ENCODE measurements at regions not wholly inside any gene's neighbourhood (a gene's known extent, or its start where the extent isn't known, plus 50 kb on each side); places are given as distances from the start of the nearest gene placed in this dataset.

GRCh38 chr16:9508328-9508936 lies 417.0 kb downstream of the HAPSTR1 start:
- H3K4me3 ChIP-seq (ENCODE audit: low read depth in 2 of 2, low read length in 2 of 2), result no peak overlapping the region
- POLR2A ChIA-PET, result no interaction called here
- no peak for TF ChIP-seq TCF7L2 (IDR thresholded peaks at IDR 0.05; ENCODE audit: low read depth, low read length)
- no peak for TF ChIP-seq CTCF (IDR thresholded peaks at IDR 0.05)
- TF ChIP-seq REST (IDR thresholded peaks at IDR 0.05; ENCODE audit: insufficient read depth in 1 of 2, low read depth in 2 of 2, low read length in 1 of 2), result no peak
- TF ChIP-seq POLR2AphosphoS5 (IDR thresholded peaks at IDR 0.05; ENCODE audit: low read depth, low read length), result no peak
- no peak for TF ChIP-seq SIN3A (IDR thresholded peaks at IDR 0.05; ENCODE audit: borderline replicate concordance, insufficient read depth, low read depth, low read length)
- no peaks in the 10 kb centered on the region for H3K9me3 ChIP-seq (ENCODE audit: control insufficient read depth, insufficient read depth, low read depth, low read length)
- no peaks in the 10 kb centered on the region for H3K36me3 ChIP-seq (ENCODE audit: control insufficient read depth, insufficient read depth, low read length)
- no TSS peak for BruUV-seq (replicated peaks)
- in situ Hi-C loops (cut with HindIII; ENCODE audit: low pct_unique_long_range_greater_than_20kb, low sequenced_read_pairs), result no loop called here
- ATAC-seq (no peak), DNase-seq (ENCODE audit: low read depth, low spot score) (no peak)
- H3K4me1 ChIP-seq (ENCODE audit: control insufficient read depth, insufficient read depth, low read length), result no peaks in the 10 kb centered on the region
- H3K27ac ChIP-seq (ENCODE audit: low read length), result no peak overlapping the region
- intact Hi-C loops (cut with micrococcal nuclease; ENCODE audit: unreplicated experiment), result no loop called here
- CTCF ChIA-PET, result no interaction called here
- peaks cover 2% of the 10 kb centered on the region; the same call in 1 of the 2 replicates for H3K27me3 ChIP-seq (ENCODE audit: control insufficient read depth, insufficient read depth, low read length)

GRCh38 chr16:9509663-9510062 lies 418.2 kb downstream of the HAPSTR1 start:
- intact Hi-C loops (cut with micrococcal nuclease; ENCODE audit: unreplicated experiment) (no loop called here), in situ Hi-C loops (cut with HindIII; ENCODE audit: low pct_unique_long_range_greater_than_20kb, low sequenced_read_pairs) (no loop called here)
- no peak overlapping the region for H3K4me3 ChIP-seq (ENCODE audit: low read depth in 2 of 2, low read length in 2 of 2)
- TF ChIP-seq POLR2AphosphoS5 (IDR thresholded peaks at IDR 0.05; ENCODE audit: low read depth, low read length) (no peak), TCF7L2 (IDR thresholded peaks at IDR 0.05; ENCODE audit: low read depth, low read length) (no peak), CTCF (IDR thresholded peaks at IDR 0.05) (no peak), SIN3A (IDR thresholded peaks at IDR 0.05; ENCODE audit: borderline replicate concordance, insufficient read depth, low read depth, low read length) (no peak), REST (IDR thresholded peaks at IDR 0.05; ENCODE audit: insufficient read depth in 1 of 2, low read depth in 2 of 2, low read length in 1 of 2) (no peak)
- no peaks in the 10 kb centered on the region for H3K9me3 ChIP-seq (ENCODE audit: control insufficient read depth, insufficient read depth, low read depth, low read length)
- ChIA-PET CTCF (no interaction called here), POLR2A (no interaction called here)
- H3K27ac ChIP-seq (ENCODE audit: low read length), result no peak overlapping the region
- no peak for DNase-seq (ENCODE audit: low read depth, low spot score)
- BruUV-seq (replicated peaks), result no TSS peak
- ATAC-seq, result no peak
- no peaks in the 10 kb centered on the region for H3K36me3 ChIP-seq (ENCODE audit: control insufficient read depth, insufficient read depth, low read length)
- H3K4me1 ChIP-seq (ENCODE audit: control insufficient read depth, insufficient read depth, low read length), result no peaks in the 10 kb centered on the region
- 0 out of 2 replicates have a peak, but pooled peaks cover under 1% of the 10 kb centered on the region for H3K27me3 ChIP-seq (ENCODE audit: control insufficient read depth, insufficient read depth, low read length)
